CD14-positive monocyte (primary cell): ENCODE measurements at regions not wholly inside any gene's neighbourhood (a gene's known extent, or its start where the extent isn't known, plus 50 kb on each side); places are given as distances from the start of the nearest gene placed in this dataset.
A peak's percentile ranks its signal among the peaks of the same experiment; 100 is the strongest.

Source experiments
- DNase-seq, 3 donors: peaks; one replicate each; pipeline ENCODE4 v3.0.0-alpha.2; 2011 to 2022
- H2AFZ ChIP-seq: 2 replicates; pipeline ENCODE4 v1.6.0; 2012; ENCODE audit warnings: mild to moderate bottlenecking, low read depth, low read length, inconsistent platforms; ENCODE audit not compliant: insufficient read depth, poor library complexity, severe bottlenecking
- H3K27ac ChIP-seq, 2 donors: 1 replicate in 1 of 2; 2 replicates in 1 of 2; pipeline ENCODE4 v1.5.1; 2012 to 2013; ENCODE audit warnings: low read length in 2 of 2, control low read depth in 1 of 2, inconsistent platforms in 1 of 2, low read depth in 1 of 2, mild to moderate bottlenecking in 1 of 2
- H3K27me3 ChIP-seq, 2 donors: one replicate each; pipeline versions ENCODE4 v1.6.0 to v1.6.1; 2011 to 2013; ENCODE audit warnings: low read length in 2 of 2; ENCODE audit not compliant: control insufficient read depth in 2 of 2, insufficient read depth in 2 of 2
- H3K36me3 ChIP-seq, 2 donors: replicated peaks in 1 of 2; 1 replicate in 1 of 2; 2 replicates in 1 of 2; pipeline versions ENCODE4 v1.5.1 to v1.6.1; 2012 to 2013; ENCODE audit warnings: low read length in 2 of 2, control low read depth in 1 of 2, inconsistent platforms in 1 of 2, mild to moderate bottlenecking in 1 of 2; ENCODE audit not compliant: insufficient read depth in 2 of 2, control insufficient read depth in 1 of 2
- H3K4me1 ChIP-seq, 2 donors: 1 replicate in 1 of 2; 2 replicates in 1 of 2; pipeline versions ENCODE4 v1.5.1 to v1.6.1; 2012 to 2013; ENCODE audit warnings: low read length in 2 of 2, control low read depth in 1 of 2, inconsistent platforms in 1 of 2, mild to moderate bottlenecking in 1 of 2, moderate library complexity in 1 of 2; ENCODE audit not compliant: insufficient read depth in 2 of 2, control insufficient read depth in 1 of 2
- H3K4me2 ChIP-seq: replicated peaks from 2 replicates; pipeline ENCODE3; 2012; ENCODE audit warnings: low read length, moderate library complexity, mild to moderate bottlenecking; ENCODE audit not compliant: poor library complexity, severe bottlenecking; ENCODE audit errors: extremely low read depth
- H3K4me3 ChIP-seq, 3 experiments: fragments of 200-600 bp in 1 of 3; sonication (generic) in 1 of 3; replicated peaks in 1 of 3; 1 replicate in 2 of 3; 2 replicates in 1 of 3; pipeline ENCODE4 v1.5.1; 2011 to 2013; ENCODE audit warnings: low read length in 3 of 3, mild to moderate bottlenecking in 3 of 3, control low read depth in 2 of 3, low read depth in 2 of 3, inconsistent platforms in 1 of 3, moderate library complexity in 1 of 3
- H3K79me2 ChIP-seq: 2 replicates; pipeline ENCODE4 v1.6.0; 2012; ENCODE audit warnings: mild to moderate bottlenecking, control low read depth, inconsistent platforms, low read length, moderate library complexity; ENCODE audit not compliant: insufficient read depth
- H3K9ac ChIP-seq: 2 replicates; pipeline ENCODE4 v1.6.0; 2017; ENCODE audit warnings: low read length, mild to moderate bottlenecking; ENCODE audit not compliant: insufficient read depth, poor library complexity, severe bottlenecking
- H3K9me3 ChIP-seq, 2 donors: replicated peaks in 1 of 2; 1 replicate in 1 of 2; 2 replicates in 1 of 2; pipeline versions ENCODE4 v1.5.1 to v1.6.1; 2012 to 2013; ENCODE audit warnings: low read length in 2 of 2, control low read depth in 1 of 2; ENCODE audit not compliant: control insufficient read depth in 1 of 2, insufficient read depth in 1 of 2
- H4K20me1 ChIP-seq: 2 replicates; pipeline ENCODE4 v1.6.0; 2012; ENCODE audit warnings: mild to moderate bottlenecking, low read length, control low read depth, moderate library complexity; ENCODE audit not compliant: insufficient read depth
- H3K27ac Mint-ChIP-seq, 7 donors: one replicate each; pipeline ENCODE4 v1.8.0; 2020; ENCODE audit warnings: mild to moderate bottlenecking in 7 of 7, mixed read lengths in 7 of 7, moderate library complexity in 6 of 7, inconsistent platforms in 2 of 7
- H3K27me3 Mint-ChIP-seq, 3 donors: one replicate each; pipeline ENCODE4 v1.8.0; 2021 to 2022; ENCODE audit warnings: low read depth in 3 of 3, mild to moderate bottlenecking in 3 of 3, mixed read lengths in 3 of 3, moderate library complexity in 3 of 3, inconsistent platforms in 1 of 3
- H3K36me3 Mint-ChIP-seq, 2 donors: one replicate each; pipeline ENCODE4 v1.8.0; 2020; ENCODE audit warnings: mixed read lengths in 2 of 2, inconsistent platforms in 1 of 2, mild to moderate bottlenecking in 1 of 2
- H3K4me1 Mint-ChIP-seq: one replicate; pipeline ENCODE4 v1.8.0; 2020; ENCODE audit warnings: mild to moderate bottlenecking, mixed read lengths
- H3K4me3 Mint-ChIP-seq, 2 donors: one replicate each; pipeline ENCODE4 v1.8.0; 2020; ENCODE audit warnings: mild to moderate bottlenecking in 2 of 2, mixed read lengths in 2 of 2, moderate library complexity in 1 of 2
- H3K9me3 Mint-ChIP-seq, 7 donors: one replicate each; pipeline ENCODE4 v1.8.0; 2020 to 2022; ENCODE audit warnings: mixed read lengths in 7 of 7, mild to moderate bottlenecking in 6 of 7, moderate library complexity in 6 of 7, inconsistent platforms in 2 of 7
- WGBS: methylation state at CpG from one replicate; pipeline ENCODE4 v1.1.5; 2013; ENCODE audit warnings: missing lambda C conversion rate; ENCODE audit not compliant: insufficient coverage; 5-methylcytosine and 5-hydroxymethylcytosine counted together
- intact Hi-C, 2 donors: fragments of 100-400 bp; cut with micrococcal nuclease; formaldehyde crosslinking; loops; one replicate each; pipeline versions ENCODE4 v1.15.0 to v1.15.1; 2023
- TF ChIP-seq, protein P1 (sequence below): fragments of 200-600 bp; IDR thresholded peaks from one replicate; pipeline ENCODE4 v1.8.0; 2022; ENCODE audit warnings: antibody characterized with exemption, mild to moderate bottlenecking

DNA sequence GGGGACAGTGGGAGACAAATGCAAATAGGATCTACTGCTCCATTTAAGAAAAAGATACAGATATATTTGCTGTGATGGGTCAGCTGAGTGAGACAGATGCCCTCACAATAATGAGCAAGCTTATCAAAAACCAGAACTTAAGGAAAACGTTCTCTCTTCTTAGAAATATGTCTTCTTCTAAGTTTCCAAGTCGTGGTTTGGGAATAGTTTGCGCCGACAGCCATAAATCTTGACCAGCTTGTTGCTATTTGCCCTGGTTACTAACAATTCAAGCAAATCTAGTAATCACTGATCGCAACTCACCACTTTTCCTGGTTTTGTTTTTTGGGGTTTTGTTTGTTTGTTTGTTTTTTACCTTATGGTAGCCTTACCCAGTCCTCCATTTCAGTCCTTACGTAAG lies 67.6 kb upstream of the GUCY1A1 start:
- H3K79me2 ChIP-seq = no peaks in the 10 kb centered on the region
- intact Hi-C loops = no loop called here
- TF ChIP-seq, protein P1, sequence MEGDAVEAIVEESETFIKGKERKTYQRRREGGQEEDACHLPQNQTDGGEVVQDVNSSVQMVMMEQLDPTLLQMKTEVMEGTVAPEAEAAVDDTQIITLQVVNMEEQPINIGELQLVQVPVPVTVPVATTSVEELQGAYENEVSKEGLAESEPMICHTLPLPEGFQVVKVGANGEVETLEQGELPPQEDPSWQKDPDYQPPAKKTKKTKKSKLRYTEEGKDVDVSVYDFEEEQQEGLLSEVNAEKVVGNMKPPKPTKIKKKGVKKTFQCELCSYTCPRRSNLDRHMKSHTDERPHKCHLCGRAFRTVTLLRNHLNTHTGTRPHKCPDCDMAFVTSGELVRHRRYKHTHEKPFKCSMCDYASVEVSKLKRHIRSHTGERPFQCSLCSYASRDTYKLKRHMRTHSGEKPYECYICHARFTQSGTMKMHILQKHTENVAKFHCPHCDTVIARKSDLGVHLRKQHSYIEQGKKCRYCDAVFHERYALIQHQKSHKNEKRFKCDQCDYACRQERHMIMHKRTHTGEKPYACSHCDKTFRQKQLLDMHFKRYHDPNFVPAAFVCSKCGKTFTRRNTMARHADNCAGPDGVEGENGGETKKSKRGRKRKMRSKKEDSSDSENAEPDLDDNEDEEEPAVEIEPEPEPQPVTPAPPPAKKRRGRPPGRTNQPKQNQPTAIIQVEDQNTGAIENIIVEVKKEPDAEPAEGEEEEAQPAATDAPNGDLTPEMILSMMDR = no peak
- H3K27ac ChIP-seq = no peak overlapping the region
- WGBS = no CpG with 5 or more reads among the region's 6 CpGs
- no peaks in the 10 kb centered on the region for H3K4me1 ChIP-seq
- no peak overlapping the region for H3K9ac ChIP-seq
- Mint-ChIP-seq H3K36me3 (no peaks in the 10 kb centered on the region), H3K4me1 (no peaks in the 10 kb centered on the region), H3K9me3 (no peaks in the 10 kb centered on the region), H3K27ac (peak overlapping the region in 1 of 7 donors; percentile 54), H3K4me3 (no peak overlapping the region), H3K27me3 (peaks cover 0 to 2% (median 0%) of the 10 kb centered on the region in 3 donors)
- no peak overlapping the region for H3K4me3 ChIP-seq
- no peaks in the 10 kb centered on the region for H3K36me3 ChIP-seq
- no peak overlapping the region for H3K4me2 ChIP-seq
- H3K9me3 ChIP-seq = no peaks in the 10 kb centered on the region
- no peaks in the 10 kb centered on the region for H4K20me1 ChIP-seq
- H3K27me3 ChIP-seq = no peaks in the 10 kb centered on the region
- no peak for DNase-seq
- H2AFZ ChIP-seq = no peak overlapping the region

DNA sequence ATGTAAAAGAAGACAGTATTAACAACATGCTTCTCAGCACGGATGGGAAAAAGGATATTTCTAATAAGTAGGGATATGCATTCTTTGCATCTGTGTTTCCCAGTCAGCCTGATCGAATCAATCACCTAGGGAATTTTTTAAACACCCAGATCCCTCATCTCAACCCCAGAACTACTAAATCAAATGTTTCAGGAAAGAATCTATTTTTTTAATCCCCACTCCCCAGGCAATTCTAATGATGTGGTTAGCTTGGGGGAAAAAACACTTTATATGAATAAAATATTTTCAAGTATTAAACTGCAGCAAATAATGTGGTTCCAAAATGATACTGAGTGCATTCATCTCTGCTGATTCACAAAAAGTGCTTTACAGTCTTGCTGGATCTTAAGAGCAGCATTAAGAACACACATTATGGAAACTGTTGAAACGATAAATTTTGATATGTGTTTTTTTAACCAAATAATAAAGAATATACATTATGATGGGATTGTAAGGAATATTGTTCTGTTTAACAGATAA lies 68.7 kb upstream of the GUCY1A1 start:
- intact Hi-C loops = no loop called here
- no peak overlapping the region for H3K4me3 ChIP-seq
- no peaks in the 10 kb centered on the region for H3K4me1 ChIP-seq
- H2AFZ ChIP-seq = no peak overlapping the region
- no peaks in the 10 kb centered on the region for H3K36me3 ChIP-seq
- no peaks in the 10 kb centered on the region for H3K79me2 ChIP-seq
- H3K4me1 Mint-ChIP-seq = no peaks in the 10 kb centered on the region
- no peak overlapping the region for H3K4me2 ChIP-seq
- no peak for DNase-seq
- no peak overlapping the region for H3K27ac ChIP-seq
- H3K27me3 Mint-ChIP-seq = no peaks in the 10 kb centered on the region
- no peaks in the 10 kb centered on the region for H4K20me1 ChIP-seq
- H3K27ac Mint-ChIP-seq = no peak overlapping the region
- TF ChIP-seq, protein P1 = no peak
- WGBS = no CpG with 5 or more reads among the region's 3 CpGs
- H3K27me3 ChIP-seq = no peaks in the 10 kb centered on the region
- H3K9ac ChIP-seq = no peak overlapping the region
- H3K9me3 Mint-ChIP-seq = peaks cover 0 to 3% (median 0%) of the 10 kb centered on the region in 7 donors
- H3K4me3 Mint-ChIP-seq = no peak overlapping the region
- no peaks in the 10 kb centered on the region for H3K9me3 ChIP-seq
- H3K36me3 Mint-ChIP-seq = no peaks in the 10 kb centered on the region
